HepG2 (cell line): ENCODE measurements at regions not wholly inside any gene's neighbourhood (a gene's known extent, or its start where the extent isn't known, plus 50 kb on each side); places are given as distances from the start of the nearest gene placed in this dataset.

Experiments
- ATAC-seq: fragments of 200-7000 bp; cut with Tn5 transposase; 3 replicates; pipeline ENCODE4 v1.9.1; 2020; ENCODE audit warnings: mild to moderate bottlenecking, moderate library complexity
- BruUV-seq: library from RNA; stranded (reverse); fragments of 400-500 nt; replicated peaks from 2 replicates; lab custom pipeline; 2021; lab: Mats Ljungman, UMichigan
- CTCF ChIA-PET: fragments of 300-600 bp; formaldehyde crosslinking; extraction: SDS; loops from one replicate; lab custom pipeline; 2021; ENCODE audit warnings: low total read pairs, inconsistent platforms, low intra/inter-chr PET ratio; lab: Yijun Ruan, JAX
- POLR2A ChIA-PET: fragments of 350-600 bp; sonication (Branson Sonifier 250); formaldehyde crosslinking; loops from one replicate; lab custom pipeline; 2020; ENCODE audit warnings: antibody characterized with exemption, inconsistent platforms; lab: Yijun Ruan, JAX
- DNase-seq: peaks from one replicate; pipeline ENCODE4 v3.0.0-alpha.2; 2015; ENCODE audit warnings: low spot score
- FAIRE-seq: peaks from 3 replicates; lab custom pipeline; 2011; peaks lifted over from hg19 to GRCh38; lab: Jason Lieb, UNC
- H2AFZ ChIP-seq: one replicate; pipeline ENCODE4 v1.6.1; 2011; ENCODE audit warnings: low read length, inconsistent platforms
- H3K27ac ChIP-seq: fragments of 300-600 bp; 3 replicates; pipeline ENCODE4 v1.8.0; 2011; ENCODE audit warnings: mixed run types, mild to moderate bottlenecking, mixed read lengths, low read length, inconsistent platforms; ENCODE audit not compliant: insufficient read depth; ENCODE audit errors: extremely low read length
- H3K27me3 ChIP-seq, 2 experiments: fragments of 200-600 bp in 1 of 2; 2 replicates in 1 of 2; 3 replicates in 1 of 2; pipeline versions ENCODE4 v1.6.0 to v1.8.0; 2011; ENCODE audit warnings: low read length in 2 of 2, mild to moderate bottlenecking in 2 of 2, moderate library complexity in 2 of 2, inconsistent platforms in 1 of 2; ENCODE audit not compliant: insufficient read depth in 2 of 2, control insufficient read depth in 1 of 2
- H3K36me3 ChIP-seq, 2 experiments: fragments of 200-600 bp in 1 of 2; replicated peaks in 1 of 2; 2 replicates in 1 of 2; 3 replicates in 1 of 2; pipeline versions ENCODE4 v1.5.1 to v1.8.0; 2011; ENCODE audit warnings: low read length in 2 of 2, inconsistent platforms in 1 of 2; ENCODE audit not compliant: insufficient read depth in 2 of 2, control insufficient read depth in 1 of 2
- H3K4me1 ChIP-seq: 2 replicates; pipeline ENCODE4 v1.5.1; 2012; ENCODE audit warnings: low read length, inconsistent platforms; ENCODE audit not compliant: insufficient read depth
- H3K4me2 ChIP-seq: 2 replicates; pipeline ENCODE4 v1.6.0; 2011; ENCODE audit warnings: low read depth, low read length, inconsistent platforms
- H3K4me3 ChIP-seq, 3 experiments: fragments of 200-600 bp in 1 of 3; sonication (generic), shearing (Covaris generic) in 1 of 3; replicated peaks in 1 of 3; 2 replicates each; pipeline ENCODE4 v1.5.1; 2011 to 2016; ENCODE audit warnings: low read length in 3 of 3, inconsistent platforms in 2 of 3, low read depth in 2 of 3, mild to moderate bottlenecking in 2 of 3, control low read depth in 1 of 3, mixed read lengths in 1 of 3; ENCODE audit not compliant: insufficient read depth in 1 of 3
- H3K79me2 ChIP-seq: one replicate; pipeline ENCODE4 v1.6.1; 2011; ENCODE audit warnings: low read length, inconsistent platforms; ENCODE audit not compliant: insufficient read depth
- H3K9ac ChIP-seq: 2 replicates; pipeline ENCODE4 v1.6.0; 2011; ENCODE audit warnings: mild to moderate bottlenecking, low read depth, low read length, inconsistent platforms; ENCODE audit not compliant: insufficient read depth
- H3K9me3 ChIP-seq: 2 replicates; pipeline ENCODE4 v1.5.1; 2012; ENCODE audit warnings: mild to moderate bottlenecking, low read length
- H4K20me1 ChIP-seq: 2 replicates; pipeline ENCODE4 v1.6.0; 2011; ENCODE audit warnings: inconsistent platforms, mild to moderate bottlenecking, low read length, moderate library complexity; ENCODE audit not compliant: insufficient read depth
- AHR ChIP-seq: IDR thresholded peaks from 2 replicates; pipeline ENCODE4 v1.6.1; 2018; ENCODE audit warnings: missing genetic modification reagents, missing compliant biosample characterization
- HNF4A ChIP-seq: sonication (generic); formaldehyde crosslinking; IDR thresholded peaks from 2 replicates; pipeline ENCODE4 v1.4.0; 2020; ENCODE audit warnings: missing genetic modification reagents
- REXO4 ChIP-seq: sonication (generic); formaldehyde crosslinking; IDR thresholded peaks from 2 replicates; pipeline ENCODE4 v1.8.0; 2022; ENCODE audit warnings: missing genetic modification reagents, mild to moderate bottlenecking, borderline replicate concordance
- SALL2 ChIP-seq: sonication (generic); formaldehyde crosslinking; IDR thresholded peaks from 2 replicates; pipeline ENCODE4 v1.8.1; 2023; ENCODE audit warnings: mild to moderate bottlenecking, missing genetic modification reagents, inconsistent platforms
- SIX1 ChIP-seq: sonication (generic); formaldehyde crosslinking; IDR thresholded peaks from 2 replicates; pipeline ENCODE4 v1.4.0; 2020; ENCODE audit warnings: missing genetic modification reagents, borderline replicate concordance
- SRY ChIP-seq: sonication (generic); formaldehyde crosslinking; IDR thresholded peaks from 2 replicates; pipeline ENCODE4 v1.8.0; 2022; ENCODE audit warnings: mild to moderate bottlenecking, missing genetic modification reagents
- ZNF253 ChIP-seq: sonication (generic); formaldehyde crosslinking; IDR thresholded peaks from 2 replicates; pipeline ENCODE4 v1.8.0; 2022; ENCODE audit warnings: mild to moderate bottlenecking, missing genetic modification reagents, borderline replicate concordance
- ZNF747 ChIP-seq: sonication (generic); formaldehyde crosslinking; IDR thresholded peaks from 2 replicates; pipeline ENCODE4 v1.8.1; 2023; ENCODE audit warnings: missing genetic modification reagents, mild to moderate bottlenecking, borderline replicate concordance
- ZNF782 ChIP-seq: sonication (generic); formaldehyde crosslinking; IDR thresholded peaks from 2 replicates; pipeline ENCODE4 v1.4.0; 2020; ENCODE audit warnings: missing genetic modification reagents, mild to moderate bottlenecking, borderline replicate concordance
- ZNF850 ChIP-seq: sonication (generic); formaldehyde crosslinking; conservative IDR thresholded peaks from 2 replicates; pipeline ENCODE4 v1.9.0; 2021; ENCODE audit warnings: mild to moderate bottlenecking, missing genetic modification reagents
- ZNF878 ChIP-seq: sonication (generic); formaldehyde crosslinking; IDR thresholded peaks from 2 replicates; pipeline ENCODE4 v1.8.1; 2023; ENCODE audit warnings: mild to moderate bottlenecking, missing genetic modification reagents, moderate library complexity
- WGBS: methylation state at CpG from one replicate; pipeline ENCODE4 v1.1.6; 2017; ENCODE audit warnings: low lambda C conversion rate; 5-methylcytosine and 5-hydroxymethylcytosine counted together
- in situ Hi-C: cut with HindIII; loops from 2 replicates; pipeline ENCODE4 v1.10.0; 2017; ENCODE audit warnings: low pct_unique_long_range_greater_than_20kb; ENCODE audit not compliant: extremely low pct_ligation_motif_present
- intact Hi-C: fragments of 100-400 bp; cut with micrococcal nuclease; formaldehyde crosslinking; loops from one replicate; pipeline ENCODE4 v1.10.0; 2022; ENCODE audit not compliant: unreplicated experiment
- TF ChIP-seq, protein P1 (sequence below): sonication (generic); formaldehyde crosslinking; IDR thresholded peaks from 2 replicates; pipeline ENCODE4 v1.9.0; 2021; ENCODE audit warnings: missing genetic modification reagents, mild to moderate bottlenecking, borderline replicate concordance
- TF ChIP-seq, protein P2 (sequence below): sonication (generic); formaldehyde crosslinking; conservative IDR thresholded peaks from 2 replicates; pipeline ENCODE4 v1.8.0; 2022; ENCODE audit warnings: missing genetic modification reagents
- TF ChIP-seq, protein P3 (sequence below): sonication (generic); formaldehyde crosslinking; IDR thresholded peaks from 2 replicates; pipeline ENCODE4 v1.4.0; 2020; ENCODE audit warnings: mild to moderate bottlenecking, missing genetic modification reagents

DNA sequence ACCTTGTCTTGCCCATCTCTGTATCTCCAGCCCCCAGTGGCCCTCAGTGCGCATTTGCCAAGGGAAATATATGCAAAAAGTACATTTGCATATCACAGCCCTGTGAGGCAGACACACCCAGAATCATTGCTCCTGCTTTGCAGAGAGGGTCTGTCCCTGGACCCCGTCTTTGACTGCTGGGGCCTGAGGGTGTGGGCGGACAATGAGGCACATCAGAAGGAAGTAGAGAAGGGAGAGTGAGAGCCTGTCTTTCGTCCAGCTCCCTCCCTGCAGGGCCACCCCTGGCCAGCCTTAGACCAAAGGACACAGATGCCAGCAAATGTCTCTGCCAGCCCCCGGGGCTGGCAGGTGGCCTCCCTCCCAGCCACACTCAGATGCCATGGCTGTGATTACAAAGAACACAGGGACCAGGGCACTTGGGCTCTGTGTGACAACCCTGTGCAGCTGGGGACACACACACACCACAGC lies 516.2 kb upstream of the MYT1L start:
- H3K9ac ChIP-seq: no peak overlapping the region
- in situ Hi-C loops: no loop called here
- TF ChIP-seq SIX1 (CRISPR knock-in tag) (no peak), SALL2 (CRISPR knock-in tag) (no peak), REXO4 (CRISPR knock-in tag) (no peak), ZNF782 (CRISPR knock-in tag) (no peak), ZNF878 (CRISPR knock-in tag) (no peak), ZNF253 (CRISPR knock-in tag) (no peak), ZNF850 (no peak), SRY (CRISPR knock-in tag) (no peak), HNF4A (CRISPR knock-in tag) (no peak), AHR (CRISPR knock-in tag) (no peak), ZNF747 (CRISPR knock-in tag) (no peak)
- TF ChIP-seq, protein P1, sequence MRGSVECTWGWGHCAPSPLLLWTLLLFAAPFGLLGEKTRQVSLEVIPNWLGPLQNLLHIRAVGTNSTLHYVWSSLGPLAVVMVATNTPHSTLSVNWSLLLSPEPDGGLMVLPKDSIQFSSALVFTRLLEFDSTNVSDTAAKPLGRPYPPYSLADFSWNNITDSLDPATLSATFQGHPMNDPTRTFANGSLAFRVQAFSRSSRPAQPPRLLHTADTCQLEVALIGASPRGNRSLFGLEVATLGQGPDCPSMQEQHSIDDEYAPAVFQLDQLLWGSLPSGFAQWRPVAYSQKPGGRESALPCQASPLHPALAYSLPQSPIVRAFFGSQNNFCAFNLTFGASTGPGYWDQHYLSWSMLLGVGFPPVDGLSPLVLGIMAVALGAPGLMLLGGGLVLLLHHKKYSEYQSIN (CRISPR knock-in tag): no peak
- TF ChIP-seq, protein P2, sequence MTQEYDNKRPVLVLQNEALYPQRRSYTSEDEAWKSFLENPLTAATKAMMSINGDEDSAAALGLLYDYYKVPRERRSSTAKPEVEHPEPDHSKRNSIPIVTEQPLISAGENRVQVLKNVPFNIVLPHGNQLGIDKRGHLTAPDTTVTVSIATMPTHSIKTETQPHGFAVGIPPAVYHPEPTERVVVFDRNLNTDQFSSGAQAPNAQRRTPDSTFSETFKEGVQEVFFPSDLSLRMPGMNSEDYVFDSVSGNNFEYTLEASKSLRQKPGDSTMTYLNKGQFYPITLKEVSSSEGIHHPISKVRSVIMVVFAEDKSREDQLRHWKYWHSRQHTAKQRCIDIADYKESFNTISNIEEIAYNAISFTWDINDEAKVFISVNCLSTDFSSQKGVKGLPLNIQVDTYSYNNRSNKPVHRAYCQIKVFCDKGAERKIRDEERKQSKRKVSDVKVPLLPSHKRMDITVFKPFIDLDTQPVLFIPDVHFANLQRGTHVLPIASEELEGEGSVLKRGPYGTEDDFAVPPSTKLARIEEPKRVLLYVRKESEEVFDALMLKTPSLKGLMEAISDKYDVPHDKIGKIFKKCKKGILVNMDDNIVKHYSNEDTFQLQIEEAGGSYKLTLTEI (CRISPR knock-in tag): no peak
- TF ChIP-seq, protein P3, sequence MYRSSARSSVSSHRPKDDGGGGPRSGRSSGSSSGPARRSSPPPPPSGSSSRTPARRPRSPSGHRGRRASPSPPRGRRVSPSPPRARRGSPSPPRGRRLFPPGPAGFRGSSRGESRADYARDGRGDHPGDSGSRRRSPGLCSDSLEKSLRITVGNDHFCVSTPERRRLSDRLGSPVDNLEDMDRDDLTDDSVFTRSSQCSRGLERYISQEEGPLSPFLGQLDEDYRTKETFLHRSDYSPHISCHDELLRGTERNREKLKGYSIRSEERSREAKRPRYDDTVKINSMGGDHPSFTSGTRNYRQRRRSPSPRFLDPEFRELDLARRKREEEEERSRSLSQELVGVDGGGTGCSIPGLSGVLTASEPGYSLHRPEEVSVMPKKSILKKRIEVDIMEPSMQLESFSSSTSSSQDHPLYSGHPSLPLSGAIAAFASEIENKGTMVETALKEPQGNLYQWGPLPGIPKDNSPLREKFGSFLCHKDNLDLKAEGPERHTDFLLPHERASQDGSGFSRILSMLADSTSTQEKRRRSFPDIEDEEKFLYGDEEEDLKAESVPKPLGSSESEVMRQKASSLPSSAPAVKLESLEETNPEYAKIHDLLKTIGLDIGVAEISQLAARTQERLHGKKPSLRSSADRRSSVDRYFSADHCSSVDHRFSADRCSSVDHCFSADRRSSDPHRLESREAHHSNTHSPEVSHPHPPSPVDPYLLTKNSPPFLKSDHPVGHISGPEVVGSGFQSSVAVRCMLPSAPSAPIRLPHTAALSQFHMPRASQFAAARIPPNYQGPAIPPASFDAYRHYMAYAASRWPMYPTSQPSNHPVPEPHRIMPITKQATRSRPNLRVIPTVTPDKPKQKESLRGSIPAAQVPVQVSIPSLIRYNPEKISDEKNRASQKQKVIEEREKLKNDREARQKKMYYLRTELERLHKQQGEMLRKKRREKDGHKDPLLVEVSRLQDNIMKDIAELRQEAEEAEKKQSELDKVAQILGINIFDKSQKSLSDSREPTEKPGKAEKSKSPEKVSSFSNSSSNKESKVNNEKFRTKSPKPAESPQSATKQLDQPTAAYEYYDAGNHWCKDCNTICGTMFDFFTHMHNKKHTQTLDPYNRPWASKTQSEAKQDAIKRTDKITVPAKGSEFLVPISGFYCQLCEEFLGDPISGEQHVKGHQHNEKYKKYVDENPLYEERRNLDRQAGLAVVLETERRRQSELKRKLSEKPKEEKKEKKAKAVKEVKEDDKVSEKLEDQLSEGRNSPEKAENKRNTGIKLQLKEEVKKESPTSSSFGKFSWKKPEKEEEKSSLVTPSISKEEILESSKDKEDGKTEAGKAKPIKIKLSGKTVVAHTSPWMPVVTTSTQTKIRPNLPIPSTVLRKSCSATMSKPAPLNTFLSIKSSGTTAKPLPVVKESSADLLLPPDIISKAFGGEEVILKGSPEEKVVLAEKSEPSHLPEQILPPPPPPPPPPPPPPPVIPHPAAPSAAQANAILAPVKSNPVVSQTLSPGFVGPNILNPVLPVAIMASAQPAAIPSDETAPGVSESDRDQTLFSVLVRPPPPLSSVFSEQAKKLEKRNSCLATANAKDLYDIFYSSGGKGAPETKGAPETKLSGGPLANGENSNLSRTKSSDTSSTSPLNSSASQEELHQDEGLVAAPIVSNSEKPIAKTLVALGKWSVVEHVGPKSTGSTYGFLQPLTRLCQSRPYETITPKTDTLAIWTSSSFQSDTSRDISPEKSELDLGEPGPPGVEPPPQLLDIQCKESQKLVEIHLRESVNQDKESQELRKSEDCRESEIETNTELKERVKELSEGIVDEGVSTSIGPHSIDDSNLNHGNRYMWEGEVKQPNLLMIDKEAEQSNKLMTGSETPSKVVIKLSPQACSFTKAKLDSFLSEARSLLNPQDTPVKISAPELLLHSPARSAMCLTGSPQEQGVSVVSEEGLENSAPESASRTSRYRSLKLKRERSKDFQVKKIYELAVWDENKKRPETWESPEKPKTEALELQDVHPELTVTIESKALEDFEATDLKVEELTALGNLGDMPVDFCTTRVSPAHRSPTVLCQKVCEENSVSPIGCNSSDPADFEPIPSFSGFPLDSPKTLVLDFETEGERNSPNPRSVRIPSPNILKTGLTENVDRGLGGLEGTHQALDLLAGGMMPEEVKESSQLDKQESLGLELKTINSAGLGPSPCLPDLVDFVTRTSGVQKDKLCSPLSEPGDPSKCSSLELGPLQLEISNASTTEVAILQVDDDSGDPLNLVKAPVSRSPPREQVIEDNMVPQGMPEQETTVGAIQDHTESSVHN (CRISPR knock-in tag): no peak
- H3K27ac ChIP-seq: no peak overlapping the region
- H3K4me3 ChIP-seq: no peak overlapping the region
- WGBS: 37% methylated on average over 4 of the region's 5 CpGs
- H3K9me3 ChIP-seq: no peaks in the 10 kb centered on the region
- POLR2A ChIA-PET: no interaction called here
- H3K27me3 ChIP-seq: peaks cover 4 to 18% of the 10 kb centered on the region in 2 experiments; a peak in 3 of 5 replicates
- intact Hi-C loops: no loop called here
- CTCF ChIA-PET: no interaction called here
- BruUV-seq: no TSS peak
- no peaks in the 10 kb centered on the region for H3K79me2 ChIP-seq
- no peak overlapping the region for H3K4me2 ChIP-seq
- H2AFZ ChIP-seq: no peak overlapping the region
- no peaks in the 10 kb centered on the region for H3K36me3 ChIP-seq
- H3K4me1 ChIP-seq: no peaks in the 10 kb centered on the region
- ATAC-seq: no peak
- no peak for DNase-seq
- FAIRE-seq: no peak
- no peaks in the 10 kb centered on the region for H4K20me1 ChIP-seq
